ENCODE measurements at regions not wholly inside any gene's neighbourhood (a gene's known extent, or its start where the extent isn't known, plus 50 kb on each side); places are given as distances from the start of the nearest gene placed in this dataset.

- Mint-ChIP-seq H3K27ac (ENCODE audit: low read depth) (no peak overlapping the region), H3K27me3 (peaks cover 65% of the 10 kb centered on the region), H3K9me3 (no peaks in the 10 kb centered on the region), H3K4me1 (no peaks in the 10 kb centered on the region), H3K4me3 (no peak overlapping the region), H3K36me3 (ENCODE audit: insufficient read depth) (no peaks in the 10 kb centered on the region)
- DNase-seq (ENCODE audit: low spot score in 2 of 2) (no peak), ATAC-seq (replicated peaks; ENCODE audit: extremely low read depth, poor library complexity, severe bottlenecking) (no peak)
These were observed 73.9 kb upstream of the EMX2 start for GRCh38 chr10:117468665-117469064.

GRCh38 chr10:117464176-117464575 lies 78.4 kb upstream of the EMX2 start:
- DNase-seq (ENCODE audit: low spot score in 2 of 2), result no peak
- H3K9me3 Mint-ChIP-seq, result no peaks in the 10 kb centered on the region
- no peaks in the 10 kb centered on the region for H3K4me1 Mint-ChIP-seq
- no peaks in the 10 kb centered on the region for H3K36me3 Mint-ChIP-seq (ENCODE audit: insufficient read depth)
- peaks cover 32% of the 10 kb centered on the region for H3K27me3 Mint-ChIP-seq
- no peak for ATAC-seq (replicated peaks; ENCODE audit: extremely low read depth, poor library complexity, severe bottlenecking)
- H3K4me3 Mint-ChIP-seq, result no peak overlapping the region
- H3K27ac Mint-ChIP-seq (ENCODE audit: low read depth), result no peak overlapping the region

- ATAC-seq (replicated peaks; ENCODE audit: extremely low read depth, poor library complexity, severe bottlenecking) (no peak), DNase-seq (ENCODE audit: low spot score in 2 of 2) (no peak)
- Mint-ChIP-seq H3K27me3 (peaks cover 37% of the 10 kb centered on the region), H3K4me1 (no peaks in the 10 kb centered on the region), H3K36me3 (ENCODE audit: insufficient read depth) (no peaks in the 10 kb centered on the region), H3K4me3 (no peak overlapping the region), H3K27ac (ENCODE audit: low read depth) (no peak overlapping the region), H3K9me3 (no peaks in the 10 kb centered on the region)
These were observed 79.0 kb upstream of the EMX2 start for GRCh38 chr10:117463545-117463920.

GRCh38 chr10:117462816-117463544 lies 79.6 kb upstream of the EMX2 start:
- H3K36me3 Mint-ChIP-seq (ENCODE audit: insufficient read depth), result no peaks in the 10 kb centered on the region
- ATAC-seq (replicated peaks; ENCODE audit: extremely low read depth, poor library complexity, severe bottlenecking), result no peak
- no peak for DNase-seq (ENCODE audit: low spot score in 2 of 2)
- no peaks in the 10 kb centered on the region for H3K4me1 Mint-ChIP-seq
- peaks cover 37% of the 10 kb centered on the region for H3K27me3 Mint-ChIP-seq
- no peak overlapping the region for H3K4me3 Mint-ChIP-seq
- no peaks in the 10 kb centered on the region for H3K9me3 Mint-ChIP-seq
- no peak overlapping the region for H3K27ac Mint-ChIP-seq (ENCODE audit: low read depth)

GRCh38 chr10:117462424-117462792 lies 80.1 kb upstream of the EMX2 start:
- ATAC-seq (replicated peaks; ENCODE audit: extremely low read depth, poor library complexity, severe bottlenecking), result no peak
- Mint-ChIP-seq H3K36me3 (ENCODE audit: insufficient read depth) (no peaks in the 10 kb centered on the region), H3K27me3 (peaks cover 37% of the 10 kb centered on the region), H3K27ac (ENCODE audit: low read depth) (no peak overlapping the region), H3K4me3 (no peak overlapping the region), H3K9me3 (no peaks in the 10 kb centered on the region), H3K4me1 (no peaks in the 10 kb centered on the region)
- DNase-seq (ENCODE audit: low spot score in 2 of 2), result no peak

- no peak for DNase-seq (ENCODE audit: low spot score in 2 of 2)
- H3K27ac Mint-ChIP-seq (ENCODE audit: low read depth), result no peak overlapping the region
- H3K36me3 Mint-ChIP-seq (ENCODE audit: insufficient read depth), result no peaks in the 10 kb centered on the region
- H3K9me3 Mint-ChIP-seq, result no peaks in the 10 kb centered on the region
- H3K4me1 Mint-ChIP-seq, result no peaks in the 10 kb centered on the region
- no peak for ATAC-seq (replicated peaks; ENCODE audit: extremely low read depth, poor library complexity, severe bottlenecking)
- no peak overlapping the region for H3K4me3 Mint-ChIP-seq
- H3K27me3 Mint-ChIP-seq, result peaks cover 37% of the 10 kb centered on the region
These were observed 80.7 kb upstream of the EMX2 start for GRCh38 chr10:117461766-117462423.

- peaks cover 38% of the 10 kb centered on the region for H3K27me3 Mint-ChIP-seq
- no peak overlapping the region for H3K4me3 Mint-ChIP-seq
- ATAC-seq (replicated peaks; ENCODE audit: extremely low read depth, poor library complexity, severe bottlenecking), result no peak
- no peak for DNase-seq (ENCODE audit: low spot score in 2 of 2)
- no peaks in the 10 kb centered on the region for H3K4me1 Mint-ChIP-seq
- no peaks in the 10 kb centered on the region for H3K36me3 Mint-ChIP-seq (ENCODE audit: insufficient read depth)
- H3K9me3 Mint-ChIP-seq, result no peaks in the 10 kb centered on the region
- H3K27ac Mint-ChIP-seq (ENCODE audit: low read depth), result no peak overlapping the region
These were observed 81.4 kb upstream of the EMX2 start for GRCh38 chr10:117460846-117461765.

GRCh38 chr10:117458571-117458970 lies 83.3 kb upstream of the PDZD8 start:
- ATAC-seq (replicated peaks; ENCODE audit: extremely low read depth, poor library complexity, severe bottlenecking) (no peak), DNase-seq (ENCODE audit: low spot score in 2 of 2) (no peak)
- Mint-ChIP-seq H3K36me3 (ENCODE audit: insufficient read depth) (no peaks in the 10 kb centered on the region), H3K4me1 (no peaks in the 10 kb centered on the region), H3K27ac (ENCODE audit: low read depth) (no peak overlapping the region), H3K4me3 (no peak overlapping the region), H3K9me3 (no peaks in the 10 kb centered on the region), H3K27me3 (peaks cover 49% of the 10 kb centered on the region)

GRCh38 chr10:117457932-117458331 lies 82.7 kb upstream of the PDZD8 start:
- H3K27me3 Mint-ChIP-seq, result peaks cover 55% of the 10 kb centered on the region
- H3K9me3 Mint-ChIP-seq, result no peaks in the 10 kb centered on the region
- H3K27ac Mint-ChIP-seq (ENCODE audit: low read depth), result no peak overlapping the region
- no peak for ATAC-seq (replicated peaks; ENCODE audit: extremely low read depth, poor library complexity, severe bottlenecking)
- no peaks in the 10 kb centered on the region for H3K4me1 Mint-ChIP-seq
- no peaks in the 10 kb centered on the region for H3K36me3 Mint-ChIP-seq (ENCODE audit: insufficient read depth)
- no peak for DNase-seq (ENCODE audit: low spot score in 2 of 2)
- H3K4me3 Mint-ChIP-seq, result no peak overlapping the region

- H3K27me3 Mint-ChIP-seq, result peaks cover 62% of the 10 kb centered on the region
These were observed 82.0 kb upstream of the PDZD8 start for GRCh38 chr10:117457071-117457810.

GRCh38 chr10:117455346-117455745 lies 80.1 kb upstream of the PDZD8 start:
- H3K27ac Mint-ChIP-seq (ENCODE audit: low read depth), result no peak overlapping the region
- no peaks in the 10 kb centered on the region for H3K9me3 Mint-ChIP-seq
- no peaks in the 10 kb centered on the region for H3K4me1 Mint-ChIP-seq
- H3K4me3 Mint-ChIP-seq, result no peak overlapping the region
- H3K27me3 Mint-ChIP-seq, result peaks cover 71% of the 10 kb centered on the region
- H3K36me3 Mint-ChIP-seq (ENCODE audit: insufficient read depth), result peaks cover 3% of the 10 kb centered on the region
- DNase-seq (ENCODE audit: low spot score in 2 of 2) (no peak), ATAC-seq (replicated peaks; ENCODE audit: extremely low read depth, poor library complexity, severe bottlenecking) (no peak)

More at GRCh38 chr10:117457071-117457810, 82.0 kb upstream of the PDZD8 start:
- Mint-ChIP-seq H3K36me3 (ENCODE audit: insufficient read depth) (peaks cover 3% of the 10 kb centered on the region), H3K4me3 (no peak overlapping the region), H3K9me3 (no peaks in the 10 kb centered on the region), H3K27ac (ENCODE audit: low read depth) (no peak overlapping the region), H3K4me1 (no peaks in the 10 kb centered on the region)
- DNase-seq (ENCODE audit: low spot score in 2 of 2) (no peak), ATAC-seq (replicated peaks; ENCODE audit: extremely low read depth, poor library complexity, severe bottlenecking) (no peak)

- peaks cover 80% of the 10 kb centered on the region for H3K27me3 Mint-ChIP-seq
These were observed 79.3 kb upstream of the PDZD8 start for GRCh38 chr10:117454502-117454901.

More at GRCh38 chr10:117454502-117454901, 79.3 kb upstream of the PDZD8 start:
- DNase-seq (ENCODE audit: low spot score in 2 of 2) (no peak), ATAC-seq (replicated peaks; ENCODE audit: extremely low read depth, poor library complexity, severe bottlenecking) (no peak)
- Mint-ChIP-seq H3K36me3 (ENCODE audit: insufficient read depth) (peaks cover 3% of the 10 kb centered on the region), H3K4me3 (no peak overlapping the region), H3K4me1 (no peaks in the 10 kb centered on the region), H3K27ac (ENCODE audit: low read depth) (no peak overlapping the region), H3K9me3 (no peaks in the 10 kb centered on the region)
